GM12878 (cell line): ENCODE measurements at regions not wholly inside any gene's neighbourhood (a gene's known extent, or its start where the extent isn't known, plus 50 kb on each side); places are given as distances from the start of the nearest gene placed in this dataset.

ENCODE experiments used
- ATAC-seq: fragments of 200-7000 bp; cut with Tn5 transposase; 3 replicates; pipeline ENCODE4 v1.9.1; 2020; ENCODE audit warnings: mild to moderate bottlenecking, moderate library complexity
- BruUV-seq: library from RNA; stranded (reverse); fragments of 400-500 nt; replicated peaks from 2 replicates; lab custom pipeline; 2021; lab: Mats Ljungman, UMichigan
- CTCF ChIA-PET: fragments of 300-600 bp; sonication (Branson Sonifier 250); formaldehyde crosslinking; extraction: SDS; loops from one replicate; lab custom pipeline; 2021; ENCODE audit warnings: inconsistent platforms; lab: Yijun Ruan, JAX
- POLR2A ChIA-PET: fragments of 350-600 bp; formaldehyde crosslinking; extraction: SDS; loops from one replicate; lab custom pipeline; 2021; ENCODE audit warnings: inconsistent platforms; lab: Charles Lee
- RAD21 ChIA-PET: fragments of 300-600 bp; sonication (Branson Sonifier 250); formaldehyde crosslinking; loops from one replicate; lab custom pipeline; 2023; ENCODE audit warnings: antibody characterized with exemption; ENCODE audit not compliant: unreplicated experiment; lab: Charles Lee
- SMC1A ChIA-PET: fragments of 300-600 bp; sonication (Branson Sonifier 250); formaldehyde crosslinking; loops from one replicate; lab custom pipeline; 2023; ENCODE audit not compliant: unreplicated experiment, uncharacterized antibody; lab: Charles Lee
- DNase-seq: peaks from one replicate; pipeline ENCODE4 v3.0.0-alpha.2; 2011; ENCODE audit warnings: low read depth, low spot score
- FAIRE-seq: peaks from 3 replicates; lab custom pipeline; 2011; peaks lifted over from hg19 to GRCh38; lab: Jason Lieb, UNC
- H2AFZ ChIP-seq: 2 replicates; pipeline ENCODE4 v1.6.0; 2011; ENCODE audit warnings: low read depth, low read length, control low read depth; ENCODE audit not compliant: control insufficient read depth
- H3K27ac ChIP-seq: 2 replicates; pipeline ENCODE4 v1.5.1; 2011; ENCODE audit warnings: control low read depth; ENCODE audit not compliant: control insufficient read depth, insufficient read depth
- H3K27me3 ChIP-seq, 2 experiments: replicated peaks in 1 of 2; 2 replicates each; pipeline versions ENCODE4 v1.6.0 to v1.6.1; 2011; ENCODE audit warnings: low read length in 1 of 2; ENCODE audit not compliant: control insufficient read depth in 2 of 2, insufficient read depth in 2 of 2
- H3K36me3 ChIP-seq, 2 experiments: 2 replicates each; pipeline ENCODE4 v1.5.1; 2011; ENCODE audit warnings: low read length in 1 of 2; ENCODE audit not compliant: control insufficient read depth in 2 of 2, insufficient read depth in 2 of 2
- H3K4me1 ChIP-seq: 2 replicates; pipeline ENCODE4 v1.6.1; 2011; ENCODE audit warnings: mild to moderate bottlenecking, low read length, moderate library complexity, mixed read lengths; ENCODE audit not compliant: control insufficient read depth, insufficient read depth
- H3K4me2 ChIP-seq: 2 replicates; pipeline ENCODE4 v1.6.0; 2011; ENCODE audit warnings: control low read depth; ENCODE audit not compliant: control insufficient read depth, insufficient read depth
- H3K4me3 ChIP-seq: fragments of 200-600 bp; sonication (generic); 2 replicates; pipeline ENCODE4 v1.5.1; 2016
- H3K79me2 ChIP-seq: 2 replicates; pipeline ENCODE4 v1.6.0; 2011; ENCODE audit warnings: low read length; ENCODE audit not compliant: control insufficient read depth, insufficient read depth
- H3K9ac ChIP-seq: 2 replicates; pipeline ENCODE4 v1.8.0; 2011; ENCODE audit warnings: low read length, control low read depth, mixed read lengths; ENCODE audit not compliant: control insufficient read depth, insufficient read depth
- H3K9me3 ChIP-seq: replicated peaks from 3 replicates; pipeline ENCODE4 v1.5.1; 2011; ENCODE audit warnings: mild to moderate bottlenecking, low read length; ENCODE audit not compliant: control insufficient read depth, insufficient read depth
- H4K20me1 ChIP-seq: 2 replicates; pipeline ENCODE4 v1.6.0; 2011; ENCODE audit not compliant: control insufficient read depth, insufficient read depth
- BHLHE40 ChIP-seq, 2 experiments: fragments of 450-650 bp in 1 of 2; IDR thresholded peaks; 2 replicates each; pipeline ENCODE4 v1.6.1; 2011 to 2017; ENCODE audit warnings: low read depth in 2 of 2, borderline replicate concordance in 1 of 2, improper control_type of control experiment in 1 of 2, low read length in 1 of 2, mild to moderate bottlenecking in 1 of 2
- CHD2 ChIP-seq: IDR thresholded peaks from 2 replicates; pipeline ENCODE4 v1.6.1; 2011; ENCODE audit warnings: low read depth, low read length, improper control_type of control experiment, borderline replicate concordance
- CREB1 ChIP-seq: IDR thresholded peaks from 2 replicates; pipeline ENCODE4 v1.6.1; 2012; ENCODE audit warnings: low read depth, mild to moderate bottlenecking, inconsistent platforms
- KLF5 ChIP-seq: fragments of 450-650 bp; IDR thresholded peaks from 2 replicates; pipeline ENCODE4 v1.6.1; 2014; ENCODE audit warnings: mild to moderate bottlenecking; ENCODE audit not compliant: partially characterized antibody
- MXI1 ChIP-seq: fragments of 150-350 bp; IDR thresholded peaks from 2 replicates; pipeline ENCODE4 v1.6.1; 2011; ENCODE audit warnings: low read depth, mild to moderate bottlenecking, inconsistent platforms, low read length, improper control_type of control experiment
- NR2C1 ChIP-seq: fragments of 450-650 bp; IDR thresholded peaks from 2 replicates; pipeline ENCODE4 v1.6.1; 2017; ENCODE audit warnings: antibody characterized with exemption, mild to moderate bottlenecking, moderate library complexity
- RB1 ChIP-seq: fragments of 450-650 bp; formaldehyde crosslinking; IDR thresholded peaks from 2 replicates; pipeline ENCODE4 v1.6.1; 2017; ENCODE audit warnings: mild to moderate bottlenecking, borderline replicate concordance
- SP1 ChIP-seq: IDR thresholded peaks from one replicate; pipeline ENCODE4 v1.6.1; 2011; ENCODE audit warnings: low read depth, low read length
- SPI1 ChIP-seq: IDR thresholded peaks from 2 replicates; pipeline ENCODE4 v1.6.1; 2011; ENCODE audit warnings: low read depth, mild to moderate bottlenecking, low read length, moderate library complexity, borderline replicate concordance; ENCODE audit not compliant: insufficient read depth
- SREBF1 ChIP-seq: IDR thresholded peaks from 2 replicates; pipeline ENCODE4 v1.6.1; 2012; ENCODE audit warnings: mild to moderate bottlenecking, low read length
- STAT1 ChIP-seq: fragments of 450-650 bp; conservative IDR thresholded peaks from 2 replicates; pipeline ENCODE4 v1.6.1; 2014; ENCODE audit warnings: antibody characterized with exemption, mild to moderate bottlenecking
- STAT3 ChIP-seq: IDR thresholded peaks from 2 replicates; pipeline ENCODE4 v1.6.1; 2011; ENCODE audit warnings: low read depth, low read length, improper control_type of control experiment
- TCF7 ChIP-seq: IDR thresholded peaks from 2 replicates; pipeline ENCODE4 v1.6.1; 2014; ENCODE audit warnings: antibody characterized with exemption, borderline replicate concordance
- WGBS: methylation state at CpG from one replicate; pipeline ENCODE4 v1.1.6; 2016; ENCODE audit warnings: low lambda C conversion rate; ENCODE audit not compliant: insufficient replicate concordance, insufficient coverage; ENCODE audit errors: missing lambda C conversion rate; 5-methylcytosine and 5-hydroxymethylcytosine counted together
- in situ Hi-C: fragments of 300-500 bp; cut with MboI; formaldehyde crosslinking; loops from 9 replicates; pipeline ENCODE4 v1.14.3; 2018; ENCODE audit warnings: mixed read lengths
- intact Hi-C: fragments of 100-400 bp; cut with micrococcal nuclease; formaldehyde crosslinking; loops from one replicate; pipeline ENCODE4 v1.14.2; 2022; ENCODE audit not compliant: unreplicated experiment

DNA sequence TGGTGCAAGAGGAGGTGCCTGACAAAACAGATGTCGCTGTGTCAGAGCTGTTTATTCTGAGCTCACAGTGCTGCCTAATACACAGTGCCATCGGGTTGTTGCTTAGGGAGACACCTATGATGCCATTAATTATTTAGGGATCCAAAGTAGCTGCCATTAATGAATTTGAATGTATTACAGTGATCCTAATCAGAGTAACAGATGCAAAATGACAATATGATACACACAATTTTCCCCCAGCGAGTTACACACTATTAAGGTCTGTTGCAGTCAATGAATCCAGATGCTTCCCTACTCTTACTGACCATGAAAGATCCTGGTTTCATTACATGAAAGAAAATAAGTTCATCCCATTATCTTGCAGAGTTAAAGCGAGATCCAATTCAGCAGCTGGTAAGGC, 91.3 kb downstream of the RWDD3 start:
- no peak for TF ChIP-seq RB1
- no peak for TF ChIP-seq SPI1
- TF ChIP-seq SP1: no peak
- TF ChIP-seq STAT3: no peak
- no peak for TF ChIP-seq STAT1
- no peak for TF ChIP-seq BHLHE40 (IDR thresholded peaks at IDR 0.05; ENCODE audit: borderline replicate concordance in 1 of 2, low read depth in 2 of 2, low read length in 1 of 2)
- TF ChIP-seq NR2C1: no peak
- no peak for TF ChIP-seq CREB1
- TF ChIP-seq SREBF1: no peak
- TF ChIP-seq CHD2: no peak
- TF ChIP-seq MXI1: no peak
- no peak for TF ChIP-seq KLF5
- no peak for TF ChIP-seq TCF7
- H3K27ac ChIP-seq: no peak overlapping the region
- ChIA-PET POLR2A (no interaction called here), SMC1A (interaction anchor here (0.5 kb wide), 1 partner anchor 12 kb away, joined by 3 read pairs; no protein-coding TSS in a partner anchor), RAD21 (no interaction called here), CTCF (no interaction called here)
- in situ Hi-C loops (no loop called here), intact Hi-C loops (no loop called here)
- 25% methylated on average over 4 of the region's 4 CpGs for WGBS
- H2AFZ ChIP-seq: no peak overlapping the region
- no peak overlapping the region for H3K4me2 ChIP-seq
- no peaks in the 10 kb centered on the region for H3K9me3 ChIP-seq
- H4K20me1 ChIP-seq: no peaks in the 10 kb centered on the region
- H3K9ac ChIP-seq: no peak overlapping the region
- H3K27me3 ChIP-seq: no peaks in the 10 kb centered on the region
- DNase-seq: no peak
- no peaks in the 10 kb centered on the region for H3K79me2 ChIP-seq
- no peak for ATAC-seq
- no peaks in the 10 kb centered on the region for H3K4me1 ChIP-seq
- no TSS peak for BruUV-seq
- no peaks in the 10 kb centered on the region for H3K36me3 ChIP-seq
- H3K4me3 ChIP-seq: no peak overlapping the region
- no peak for FAIRE-seq
